Lung (tissue), 11 donors: ENCODE measurements at regions not wholly inside any gene's neighbourhood (a gene's known extent, or its start where the extent isn't known, plus 50 kb on each side); places are given as distances from the start of the nearest gene placed in this dataset.

Source experiments
- ATAC-seq: fragments of 200-7000 bp; cut with Tn5 transposase; one replicate; pipeline ENCODE4 v1.9.1; 2020; ENCODE audit warnings: moderate number of reproducible peaks; ENCODE audit not compliant: insufficient read depth, low FRiP score
- DNase-seq, 3 donors: peaks; one replicate each; pipeline ENCODE4 v3.0.0-alpha.2; 2013 to 2017
- H3K27ac ChIP-seq, 2 donors: one replicate each; pipeline ENCODE4 v1.5.1; 2013; ENCODE audit warnings: mild to moderate bottlenecking in 2 of 2, moderate library complexity in 2 of 2, control low read depth in 1 of 2, inconsistent platforms in 1 of 2, low read depth in 1 of 2, low read length in 1 of 2
- H3K27me3 ChIP-seq, 3 donors: one replicate each; pipeline ENCODE4 v1.5.1; 2013; ENCODE audit warnings: low read length in 2 of 3; ENCODE audit not compliant: control insufficient read depth in 3 of 3, insufficient read depth in 3 of 3
- H3K36me3 ChIP-seq, 4 donors: one replicate each; pipeline ENCODE4 v1.5.1; 2013; ENCODE audit warnings: low read length in 4 of 4, mild to moderate bottlenecking in 1 of 4, moderate library complexity in 1 of 4; ENCODE audit not compliant: control insufficient read depth in 4 of 4, insufficient read depth in 4 of 4
- H3K4me1 ChIP-seq, 5 donors: one replicate each; pipeline ENCODE4 v1.5.1; 2013; ENCODE audit warnings: low read length in 5 of 5, mild to moderate bottlenecking in 2 of 5, moderate library complexity in 1 of 5; ENCODE audit not compliant: control insufficient read depth in 5 of 5, insufficient read depth in 5 of 5
- H3K4me3 ChIP-seq: one replicate; pipeline ENCODE4 v1.5.1; 2013; ENCODE audit warnings: mild to moderate bottlenecking, control low read depth, moderate library complexity
- H3K9ac ChIP-seq, 2 donors: one replicate each; pipeline ENCODE4 v1.5.1; 2013; ENCODE audit warnings: low read length in 2 of 2, control low read depth in 1 of 2; ENCODE audit not compliant: insufficient read depth in 1 of 2
- H3K9me3 ChIP-seq, 4 donors: one replicate each; pipeline ENCODE4 v1.5.1; 2013; ENCODE audit warnings: low read length in 3 of 4, mild to moderate bottlenecking in 1 of 4, moderate library complexity in 1 of 4; ENCODE audit not compliant: control insufficient read depth in 4 of 4, insufficient read depth in 3 of 4
- whole genome bisulfite sequencing, 2 donors: extraction: QIAGEN DNeasy Blood & Tissue Kit; methylation state at CpG; one replicate each; pipeline ENCODE4 v1.1.7; 2013; 5-methylcytosine and 5-hydroxymethylcytosine counted together
- TF ChIP-seq, protein P1 (sequence below): IDR thresholded peaks from 2 replicates; pipeline ENCODE4 v1.5.1; 2012; ENCODE audit warnings: mild to moderate bottlenecking; ENCODE audit errors: control extremely low read depth, extremely low read depth
- donor health status: control.
- donor health status: control.
- donor health status: Bipolar disorder and iron deficiency.
- donor health status: healthy.
- donor health status: DM: yes; HTN: yes; CAD: no.

DNA sequence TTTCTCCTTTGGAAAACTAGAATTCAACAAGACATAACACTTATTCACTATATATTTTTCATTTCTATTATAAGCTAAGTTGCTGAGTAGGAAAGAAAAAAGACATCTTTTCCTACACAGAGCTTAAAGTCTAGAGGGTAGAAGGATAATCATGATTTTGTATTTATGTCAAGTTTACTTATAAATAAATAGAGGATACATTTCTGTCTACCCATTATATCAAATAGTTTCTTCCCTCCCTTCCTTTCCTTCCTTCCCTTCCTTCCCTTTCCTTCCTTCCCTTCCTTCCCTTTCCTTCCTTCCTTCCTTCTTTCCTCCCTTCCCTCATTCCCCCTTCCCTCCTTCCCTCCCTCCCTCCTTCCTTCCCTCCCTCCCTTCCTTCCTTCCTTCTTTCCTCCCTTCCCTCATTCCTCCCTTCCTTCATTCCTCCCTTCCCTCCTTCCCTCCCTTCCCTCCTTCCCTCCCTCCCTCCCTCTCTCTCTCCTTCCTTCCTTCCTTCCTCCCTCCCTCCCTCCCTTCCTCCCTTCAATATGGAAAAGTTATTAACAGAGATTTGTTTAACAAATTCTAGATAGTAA, 308.4 kb upstream of the COL3A1 start:
- ATAC-seq (no peak), DNase-seq (no peak)
- TF ChIP-seq, protein P1, sequence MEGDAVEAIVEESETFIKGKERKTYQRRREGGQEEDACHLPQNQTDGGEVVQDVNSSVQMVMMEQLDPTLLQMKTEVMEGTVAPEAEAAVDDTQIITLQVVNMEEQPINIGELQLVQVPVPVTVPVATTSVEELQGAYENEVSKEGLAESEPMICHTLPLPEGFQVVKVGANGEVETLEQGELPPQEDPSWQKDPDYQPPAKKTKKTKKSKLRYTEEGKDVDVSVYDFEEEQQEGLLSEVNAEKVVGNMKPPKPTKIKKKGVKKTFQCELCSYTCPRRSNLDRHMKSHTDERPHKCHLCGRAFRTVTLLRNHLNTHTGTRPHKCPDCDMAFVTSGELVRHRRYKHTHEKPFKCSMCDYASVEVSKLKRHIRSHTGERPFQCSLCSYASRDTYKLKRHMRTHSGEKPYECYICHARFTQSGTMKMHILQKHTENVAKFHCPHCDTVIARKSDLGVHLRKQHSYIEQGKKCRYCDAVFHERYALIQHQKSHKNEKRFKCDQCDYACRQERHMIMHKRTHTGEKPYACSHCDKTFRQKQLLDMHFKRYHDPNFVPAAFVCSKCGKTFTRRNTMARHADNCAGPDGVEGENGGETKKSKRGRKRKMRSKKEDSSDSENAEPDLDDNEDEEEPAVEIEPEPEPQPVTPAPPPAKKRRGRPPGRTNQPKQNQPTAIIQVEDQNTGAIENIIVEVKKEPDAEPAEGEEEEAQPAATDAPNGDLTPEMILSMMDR, result no peak
- Histone ChIP-seq H3K27me3 (no peaks in the 10 kb centered on the region), H3K27ac (no peak overlapping the region), H3K4me1 (peaks cover 0 to 11% (median 0%) of the 10 kb centered on the region in 5 donors), H3K9me3 (no peaks in the 10 kb centered on the region), H3K36me3 (no peaks in the 10 kb centered on the region), H3K4me3 (no peak overlapping the region), H3K9ac (no peak overlapping the region)

DNA sequence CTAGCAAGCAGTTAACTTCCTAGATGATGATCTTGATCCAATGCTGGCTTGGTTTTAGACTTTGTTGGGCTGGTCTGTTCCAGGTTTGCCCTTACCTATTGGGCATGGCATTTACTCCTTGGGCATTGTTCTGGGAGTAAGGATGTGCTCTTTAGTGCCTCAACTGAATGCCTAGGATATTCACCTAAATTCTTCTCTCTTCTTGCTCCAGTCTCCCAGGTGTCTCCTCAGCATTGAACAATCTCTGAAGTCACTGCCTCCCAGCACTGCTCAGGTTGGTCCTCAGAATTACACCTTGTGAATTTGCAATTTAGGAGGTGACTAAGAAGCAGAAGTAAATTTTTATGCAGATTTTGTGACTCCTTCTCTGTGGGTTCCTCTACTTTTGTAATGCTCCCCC, 307.7 kb upstream of the COL3A1 start:
- H3K36me3 ChIP-seq, result no peaks in the 10 kb centered on the region
- H3K27me3 ChIP-seq, result no peaks in the 10 kb centered on the region
- ATAC-seq (no peak), DNase-seq (no peak)
- H3K9me3 ChIP-seq, result no peaks in the 10 kb centered on the region
- no peak overlapping the region for H3K9ac ChIP-seq
- H3K4me1 ChIP-seq, result peaks cover 0 to 11% (median 0%) of the 10 kb centered on the region in 5 donors
- TF ChIP-seq, protein P1, result no peak
- no peak overlapping the region for H3K4me3 ChIP-seq
- no peak overlapping the region for H3K27ac ChIP-seq

DNA sequence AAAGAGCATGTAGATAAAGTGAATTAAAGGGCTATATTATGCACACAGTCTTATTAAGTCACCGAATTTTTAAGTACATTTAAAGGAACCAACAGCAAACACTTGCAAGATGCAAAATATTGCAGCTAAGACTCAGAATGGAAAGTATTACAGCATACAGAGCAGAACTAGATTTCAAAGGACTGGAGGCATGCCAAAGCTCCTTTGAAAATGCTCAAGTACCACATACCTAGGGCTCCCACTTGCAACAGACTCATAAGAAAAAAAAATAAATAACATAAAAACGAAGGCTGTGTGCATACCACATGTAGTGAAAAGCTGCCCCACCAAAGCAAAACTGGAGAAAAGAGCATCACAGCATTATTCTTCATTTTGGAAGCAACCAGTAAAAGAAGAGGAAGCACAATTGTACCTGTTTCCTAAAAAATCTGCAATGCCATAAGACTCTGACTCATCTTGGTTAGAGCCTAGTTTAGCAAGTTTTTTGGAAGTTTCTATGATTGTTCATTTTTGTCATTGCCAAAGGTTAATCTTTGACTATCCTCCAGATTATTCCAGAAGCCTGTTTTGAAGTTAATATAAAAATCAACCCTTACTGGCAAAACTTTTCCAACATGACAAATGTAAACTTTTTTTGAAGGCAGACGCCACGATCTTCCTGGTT, 306.0 kb upstream of the COL3A1 start:
- no peak overlapping the region for H3K9ac ChIP-seq
- H3K27me3 ChIP-seq, result no peaks in the 10 kb centered on the region
- H3K4me3 ChIP-seq, result no peak overlapping the region
- H3K27ac ChIP-seq, result no peak overlapping the region
- ATAC-seq (peak; percentile 47), DNase-seq (peak; percentile 71 to 93 (median 80))
- no peaks in the 10 kb centered on the region for H3K36me3 ChIP-seq
- no peaks in the 10 kb centered on the region for H3K9me3 ChIP-seq
- TF ChIP-seq, protein P1, result no peak
- peaks cover 0 to 11% (median 0%) of the 10 kb centered on the region in 5 donors for H3K4me1 ChIP-seq
- WGBS, 2 donors, result 59 to 80% methylated on average over 4 of the region's 4 CpGs
